Body of pancreas (tissue), 4 donors: ENCODE measurements at regions not wholly inside any gene's neighbourhood (a gene's known extent, or its start where the extent isn't known, plus 50 kb on each side); places are given as distances from the start of the nearest gene placed in this dataset.

Experiments used
- ATAC-seq: fragments of 150-250 bp; one replicate; pipeline ENCODE4 v1.9.1; 2016
- DNase-seq, 4 donors: peaks; one replicate each; pipeline ENCODE4 v3.0.0-alpha.2; 2019
- H3K27ac ChIP-seq, 4 donors: fragments of 200-600 bp; sonication (generic); 1 replicate in 3 of 4; 2 replicates in 1 of 4; pipeline versions ENCODE4 v1.5.1 to v1.6.1; 2016 to 2019; ENCODE audit warnings: mild to moderate bottlenecking in 1 of 4, mixed read lengths in 1 of 4, moderate library complexity in 1 of 4
- H3K27me3 ChIP-seq, 2 donors: fragments of 200-600 bp; sonication (generic); one replicate each; pipeline ENCODE4 v1.6.0; 2016; ENCODE audit warnings: mild to moderate bottlenecking in 1 of 2
- H3K36me3 ChIP-seq, 2 donors: fragments of 200-600 bp; sonication (generic); replicated peaks in 1 of 2; 2 replicates each; pipeline ENCODE4 v1.5.1; 2016; ENCODE audit warnings: low read depth in 2 of 2; ENCODE audit not compliant: insufficient read depth in 1 of 2
- H3K4me1 ChIP-seq: fragments of 200-600 bp; sonication (generic); one replicate; pipeline ENCODE4 v1.6.0; 2016
- H3K4me3 ChIP-seq, 2 donors: fragments of 200-600 bp; sonication (generic); 1 replicate in 1 of 2; 2 replicates in 1 of 2; pipeline ENCODE4 v1.5.1; 2016 to 2019
- H3K9me3 ChIP-seq, 3 donors: fragments of 200-600 bp; sonication (generic); 1 replicate in 2 of 3; 2 replicates in 1 of 3; pipeline ENCODE4 v1.5.1; 2016
- CTCF ChIP-seq, 7 experiments: fragments of 450-650 bp in 4 of 7; fragments of 200-600 bp in 3 of 7; sonication (generic) in 3 of 7; IDR thresholded peaks; one replicate each; pipeline ENCODE4 v1.5.1; 2016 to 2019; ENCODE audit warnings: antibody characterized with exemption in 7 of 7
- POLR2A ChIP-seq, 3 donors: fragments of 450-650 bp; IDR thresholded peaks; one replicate each; pipeline ENCODE4 v1.6.1; 2016; ENCODE audit warnings: antibody characterized with exemption in 3 of 3, mild to moderate bottlenecking in 2 of 3
- WGBS, 2 donors: methylation state at CpG; one replicate each; pipeline ENCODE4 v1.1.5; 2017; 5-methylcytosine and 5-hydroxymethylcytosine counted together
- intact Hi-C: fragments of 100-400 bp; cut with DNase I; formaldehyde crosslinking; loops from one replicate; pipeline ENCODE4 v1.15.1; 2023

GRCh38 chr11:13883589-13883988 lies 78.9 kb upstream of the SPON1 start:
- no peak overlapping the region for H3K4me3 ChIP-seq
- TF ChIP-seq POLR2A (IDR thresholded peaks at IDR 0.05) (no peak), CTCF (IDR thresholded peaks at IDR 0.05) (no peak)
- no peaks in the 10 kb centered on the region for H3K4me1 ChIP-seq
- ATAC-seq (no peak), DNase-seq (no peak)
- H3K36me3 ChIP-seq, result no peaks in the 10 kb centered on the region
- intact Hi-C loops, result no loop called here
- H3K27ac ChIP-seq, result no peak overlapping the region
- H3K27me3 ChIP-seq, result no peaks in the 10 kb centered on the region
- no peaks in the 10 kb centered on the region for H3K9me3 ChIP-seq
- 84 to 89% methylated on average over 6 of the region's 6 CpGs for WGBS, 2 donors

GRCh38 chr11:13884158-13884799 lies 78.2 kb upstream of the SPON1 start:
- WGBS, 2 donors, result 79 to 80% methylated on average over 9 of the region's 9 CpGs
- intact Hi-C loops, result no loop called here
- Histone ChIP-seq H3K4me1 (no peaks in the 10 kb centered on the region), H3K4me3 (no peak overlapping the region), H3K9me3 (no peaks in the 10 kb centered on the region), H3K36me3 (no peaks in the 10 kb centered on the region), H3K27me3 (no peaks in the 10 kb centered on the region), H3K27ac (no peak overlapping the region)
- ATAC-seq (no peak), DNase-seq (no peak)
- TF ChIP-seq CTCF (IDR thresholded peaks at IDR 0.05) (no peak), POLR2A (IDR thresholded peaks at IDR 0.05) (no peak)

- ATAC-seq (no peak), DNase-seq (no peak)
- Histone ChIP-seq H3K27me3 (no peaks in the 10 kb centered on the region), H3K36me3 (no peaks in the 10 kb centered on the region), H3K4me3 (no peak overlapping the region), H3K27ac (no peak overlapping the region), H3K9me3 (no peaks in the 10 kb centered on the region), H3K4me1 (no peaks in the 10 kb centered on the region)
- intact Hi-C loops, result no loop called here
- no peak for TF ChIP-seq CTCF (IDR thresholded peaks at IDR 0.05)
- no peak for TF ChIP-seq POLR2A (IDR thresholded peaks at IDR 0.05)
- WGBS, 2 donors, result 88 to 95% methylated on average over 1 of the region's 1 CpG
Observed at GRCh38 chr11:13885083-13885482, 77.4 kb upstream of the SPON1 start.

DNA sequence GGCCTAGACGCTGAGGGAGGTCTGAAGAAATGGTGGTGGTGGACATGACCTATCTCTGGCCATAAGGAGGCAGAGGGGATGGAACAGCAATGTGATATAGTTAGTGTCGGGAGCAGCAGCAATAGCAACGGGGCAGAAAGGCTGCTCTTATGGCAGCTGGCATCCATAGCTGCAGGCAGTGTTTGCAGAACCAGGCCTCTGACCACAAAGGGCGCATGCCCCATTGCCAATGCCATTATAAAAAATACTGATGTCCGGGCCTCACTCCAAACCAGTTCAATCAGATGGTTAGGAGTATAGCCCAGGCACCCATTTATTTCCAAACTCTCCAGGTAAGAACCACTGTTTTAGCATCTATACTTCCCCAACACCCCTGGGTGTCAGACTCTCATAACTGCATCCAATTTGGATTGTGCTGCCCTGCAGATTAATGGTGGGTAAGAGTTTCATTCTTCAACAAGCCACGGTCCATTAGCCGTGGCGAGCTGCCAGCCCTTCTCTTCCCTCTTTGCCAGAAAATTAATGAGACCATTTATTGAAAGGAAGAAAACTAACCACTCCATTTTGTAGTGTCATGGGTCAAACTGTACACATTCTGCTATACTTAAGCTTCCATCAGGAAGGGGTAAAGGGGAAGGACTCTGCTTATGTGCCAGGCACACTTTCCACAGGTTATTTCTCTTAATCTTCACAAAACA lies 72.8 kb upstream of the SPON1 start:
- H3K9me3 ChIP-seq, result no peaks in the 10 kb centered on the region
- TF ChIP-seq CTCF (IDR thresholded peaks at IDR 0.05) (no peak), POLR2A (IDR thresholded peaks at IDR 0.05) (no peak)
- no peak for ATAC-seq
- no peaks in the 10 kb centered on the region for H3K27me3 ChIP-seq
- intact Hi-C loops, result no loop called here
- no peak for DNase-seq
- no peak overlapping the region for H3K27ac ChIP-seq
- WGBS, 2 donors, result 59 to 63% methylated on average over 8 of the region's 8 CpGs
- no peaks in the 10 kb centered on the region for H3K4me1 ChIP-seq
- no peak overlapping the region for H3K4me3 ChIP-seq
- no peaks in the 10 kb centered on the region for H3K36me3 ChIP-seq

- 64 to 85% methylated on average over 1 of the region's 1 CpG for WGBS, 2 donors
- TF ChIP-seq CTCF (IDR thresholded peaks at IDR 0.05) (no peak), POLR2A (IDR thresholded peaks at IDR 0.05) (no peak)
- ATAC-seq, result no peak
Observed at GRCh38 chr11:13891911-13892310, 70.6 kb upstream of the SPON1 start.

More at GRCh38 chr11:13891911-13892310, 70.6 kb upstream of the SPON1 start:
- Histone ChIP-seq H3K4me1 (no peaks in the 10 kb centered on the region), H3K9me3 (no peaks in the 10 kb centered on the region), H3K27me3 (no peaks in the 10 kb centered on the region), H3K4me3 (no peak overlapping the region), H3K36me3 (no peaks in the 10 kb centered on the region), H3K27ac (no peak overlapping the region)
- DNase-seq, result no peak
- intact Hi-C loops, result no loop called here
